IMR-90 (cell line): ENCODE measurements at regions not wholly inside any gene's neighbourhood (a gene's known extent, or its start where the extent isn't known, plus 50 kb on each side); places are given as distances from the start of the nearest gene placed in this dataset.

Experiments used
- ATAC-seq: fragments of 200-7000 bp; cut with Tn5 transposase; 2 replicates; pipeline ENCODE4 v1.9.1; 2020; ENCODE audit warnings: low read depth, mild to moderate bottlenecking, moderate library complexity
- BruUV-seq: library from RNA; stranded (reverse); fragments of 400-500 nt; replicated peaks from 2 replicates; lab custom pipeline; 2021; lab: Mats Ljungman, UMichigan
- CTCF ChIA-PET: fragments of 300-600 bp; formaldehyde crosslinking; extraction: SDS; loops from one replicate; lab custom pipeline; 2021; ENCODE audit warnings: antibody characterized with exemption; lab: Yijun Ruan, JAX
- POLR2A ChIA-PET: fragments of 300-600 bp; sonication (Branson Sonifier 250); formaldehyde crosslinking; loops from one replicate; lab custom pipeline; 2022; ENCODE audit warnings: antibody characterized with exemption; ENCODE audit not compliant: unreplicated experiment; lab: Charles Lee
- DNase-seq: peaks from one replicate; pipeline ENCODE4 v3.0.0; 2013
- H2AFZ ChIP-seq: replicated peaks from 2 replicates; pipeline ENCODE3; 2013; ENCODE audit warnings: low read length, mild to moderate bottlenecking; ENCODE audit not compliant: poor library complexity
- H2AK5ac ChIP-seq: 2 replicates; pipeline ENCODE4 v1.6.1; 2013; ENCODE audit warnings: low read depth, low read length, inconsistent platforms
- H2AK9ac ChIP-seq: replicated peaks from 2 replicates; pipeline ENCODE3; 2013; ENCODE audit warnings: mild to moderate bottlenecking, low read depth, low read length, moderate library complexity; ENCODE audit not compliant: poor library complexity
- H2BK120ac ChIP-seq: 2 replicates; pipeline ENCODE4 v1.6.1; 2013; ENCODE audit warnings: low read depth, low read length, inconsistent platforms
- H2BK15ac ChIP-seq: 3 replicates; pipeline ENCODE4 v1.6.1; 2013; ENCODE audit warnings: low read depth, low read length, inconsistent platforms
- H2BK20ac ChIP-seq: 2 replicates; pipeline ENCODE4 v1.6.1; 2013; ENCODE audit warnings: low read depth, mild to moderate bottlenecking, inconsistent platforms, low read length, moderate library complexity
- H2BK5ac ChIP-seq: 2 replicates; pipeline ENCODE4 v1.6.1; 2013; ENCODE audit warnings: mild to moderate bottlenecking, low read depth, low read length, inconsistent platforms; ENCODE audit not compliant: poor library complexity, severe bottlenecking
- H3K14ac ChIP-seq: replicated peaks from 2 replicates; pipeline ENCODE4 v1.6.1; 2013; ENCODE audit warnings: low read depth, low read length, inconsistent platforms
- H3K18ac ChIP-seq: 2 replicates; pipeline ENCODE4 v1.6.1; 2013; ENCODE audit warnings: low read depth, low read length, control low read depth
- H3K23ac ChIP-seq: 2 replicates; pipeline ENCODE4 v1.6.1; 2013; ENCODE audit warnings: low read depth, low read length, inconsistent platforms
- H3K27ac ChIP-seq: 2 replicates; pipeline ENCODE4 v1.5.1; 2013; ENCODE audit warnings: mild to moderate bottlenecking, control low read depth, low read length; ENCODE audit not compliant: insufficient read depth
- H3K27me3 ChIP-seq: 2 replicates; pipeline ENCODE4 v1.6.1; 2013; ENCODE audit warnings: low read length; ENCODE audit not compliant: control insufficient read depth, insufficient read depth
- H3K36me3 ChIP-seq: 2 replicates; pipeline ENCODE4 v1.6.1; 2013; ENCODE audit warnings: low read length, mixed read lengths; ENCODE audit not compliant: control insufficient read depth, insufficient read depth
- H3K4ac ChIP-seq: 2 replicates; pipeline ENCODE4 v1.6.1; 2013; ENCODE audit warnings: low read depth, low read length, inconsistent platforms
- H3K4me1 ChIP-seq: 2 replicates; pipeline ENCODE4 v1.6.1; 2013; ENCODE audit warnings: low read length, mixed read lengths; ENCODE audit not compliant: control insufficient read depth, insufficient read depth
- H3K4me2 ChIP-seq: 2 replicates; pipeline ENCODE4 v1.6.1; 2013; ENCODE audit warnings: low read depth, mild to moderate bottlenecking, control low read depth, low read length, moderate library complexity
- H3K4me3 ChIP-seq: 2 replicates; pipeline ENCODE4 v1.5.1; 2013; ENCODE audit warnings: low read depth, mild to moderate bottlenecking, control low read depth, low read length, moderate library complexity; ENCODE audit not compliant: insufficient read depth
- H3K56ac ChIP-seq: 2 replicates; pipeline ENCODE4 v1.6.1; 2013; ENCODE audit warnings: low read length, inconsistent platforms; ENCODE audit not compliant: insufficient read depth; ENCODE audit errors: extremely low read depth
- H3K79me1 ChIP-seq, 2 experiments: 2 replicates each; pipeline ENCODE4 v1.6.1; 2013; ENCODE audit warnings: low read length in 2 of 2, inconsistent platforms in 1 of 2, low read depth in 1 of 2
- H3K9ac ChIP-seq: 2 replicates; pipeline ENCODE4 v1.6.1; 2013; ENCODE audit warnings: low read depth, low read length, control low read depth
- H3K9me1 ChIP-seq: 2 replicates; pipeline ENCODE4 v1.6.1; 2013; ENCODE audit warnings: low read length, inconsistent platforms; ENCODE audit not compliant: insufficient read depth
- H3K9me3 ChIP-seq: 2 replicates; pipeline ENCODE4 v1.6.1; 2013; ENCODE audit warnings: low read length; ENCODE audit not compliant: control insufficient read depth, insufficient read depth
- H4K20me1 ChIP-seq: 2 replicates; pipeline ENCODE4 v1.6.1; 2013; ENCODE audit warnings: low read length, inconsistent platforms; ENCODE audit not compliant: insufficient read depth
- H4K5ac ChIP-seq: 2 replicates; pipeline ENCODE4 v1.6.1; 2013; ENCODE audit warnings: mild to moderate bottlenecking, low read depth, low read length, control low read depth
- H4K8ac ChIP-seq, 2 experiments: 2 replicates each; pipeline ENCODE4 v1.6.1; 2013; ENCODE audit warnings: low read depth in 2 of 2, low read length in 2 of 2, control low read depth in 1 of 2, inconsistent platforms in 1 of 2
- H4K91ac ChIP-seq: 2 replicates; pipeline ENCODE4 v1.6.1; 2013; ENCODE audit warnings: low read depth, low read length, inconsistent platforms; ENCODE audit not compliant: insufficient read depth
- CEBPB ChIP-seq: IDR thresholded peaks from 2 replicates; pipeline ENCODE4 v1.6.1; 2012; ENCODE audit warnings: low read depth, low read length, improper control_type of control experiment
- MAFK ChIP-seq: IDR thresholded peaks from 2 replicates; pipeline ENCODE4 v1.6.1; 2012; ENCODE audit warnings: low read depth, low read length, improper control_type of control experiment
- RCOR1 ChIP-seq: IDR thresholded peaks from 2 replicates; pipeline ENCODE4 v1.6.1; 2012; ENCODE audit warnings: mild to moderate bottlenecking, low read length, improper control_type of control experiment; ENCODE audit not compliant: insufficient replicate concordance
- WGBS, 2 experiments: methylation state at CpG; one replicate each; pipeline versions ENCODE4 v1.1.5 to v1.1.7; 2013; ENCODE audit warnings: missing lambda C conversion rate in 2 of 2; ENCODE audit not compliant: insufficient read length in 1 of 2; ENCODE audit errors: extremely low coverage in 2 of 2; 5-methylcytosine and 5-hydroxymethylcytosine counted together
- dilution Hi-C: fragments of 300-500 bp; cut with HindIII; formaldehyde crosslinking; loops from one replicate; pipeline ENCODE4 v1.14.3; 2018; ENCODE audit warnings: low sequenced_read_pairs; ENCODE audit not compliant: unreplicated experiment
- in situ Hi-C: fragments of 300-500 bp; cut with MboI; formaldehyde crosslinking; loops from 3 replicates; pipeline ENCODE4 v1.14.3; 2019; ENCODE audit warnings: low sequenced_read_pairs, inconsistent platforms, mixed read lengths
- intact Hi-C: fragments of 100-400 bp; cut with micrococcal nuclease; formaldehyde crosslinking; loops from 2 replicates; pipeline ENCODE4 v1.10.0; 2022

DNA sequence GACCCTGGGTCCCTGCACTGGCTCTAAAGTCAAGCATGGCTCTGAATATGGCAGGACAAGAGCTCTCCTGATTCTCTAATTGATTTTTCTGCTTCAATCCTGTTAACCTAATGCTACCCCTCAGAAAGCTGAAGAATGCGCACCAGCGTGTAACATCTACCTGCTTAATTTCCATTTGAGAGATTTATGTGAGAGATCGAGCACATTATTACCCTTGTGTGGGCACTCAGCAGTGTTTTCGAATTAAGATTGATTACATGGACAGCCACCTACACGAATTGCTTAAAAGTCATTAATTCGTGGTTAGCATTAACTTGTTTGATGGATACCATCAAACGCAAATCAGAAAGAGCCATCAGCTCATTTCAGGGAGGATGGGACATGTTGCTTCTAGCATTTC, 88.7 kb upstream of the PLPP4 start:
- Histone ChIP-seq H3K9me1 (no peaks in the 10 kb centered on the region), H3K4me3 (no peak overlapping the region), H4K8ac (no peak overlapping the region), H4K20me1 (no peaks in the 10 kb centered on the region), H2BK5ac (no peak overlapping the region), H2AFZ (no peak overlapping the region), H4K5ac (no peak overlapping the region), H2BK15ac (no peak overlapping the region), H3K9ac (no peak overlapping the region), H2AK9ac (no peak overlapping the region), H3K4me2 (no peak overlapping the region), H3K4me1 (no peaks in the 10 kb centered on the region), H2BK120ac (no peak overlapping the region), H3K27ac (no peak overlapping the region), H3K9me3 (peaks cover 26% of the 10 kb centered on the region), H3K23ac (no peak overlapping the region), H3K18ac (no peak overlapping the region), H4K91ac (no peak overlapping the region), H2AK5ac (no peak overlapping the region), H3K14ac (no peak overlapping the region), H3K56ac (no peak overlapping the region), H3K27me3 (no peaks in the 10 kb centered on the region), H3K36me3 (no peaks in the 10 kb centered on the region), H2BK20ac (no peak overlapping the region), H3K4ac (no peak overlapping the region), H3K79me1 (no peaks in the 10 kb centered on the region)
- DNase-seq = no peak
- dilution Hi-C loops (no loop called here), in situ Hi-C loops (no loop called here), intact Hi-C loops (no loop called here)
- CTCF ChIA-PET = no interaction called here
- POLR2A ChIA-PET = no interaction called here
- no peak for ATAC-seq
- no TSS peak for BruUV-seq
- no peak for TF ChIP-seq RCOR1
- TF ChIP-seq MAFK = no peak
- TF ChIP-seq CEBPB = no peak
- WGBS, 2 experiments = 58% methylated on average over 2 of the region's 7 CpGs; no CpG with 5 or more reads in 1 of the 2 experiments
